Kidney capillary endothelial cell (primary cell): ENCODE measurements at regions not wholly inside any gene's neighbourhood (a gene's known extent, or its start where the extent isn't known, plus 50 kb on each side); places are given as distances from the start of the nearest gene placed in this dataset.

Experiments
- DNase-seq: peaks from one replicate; pipeline ENCODE4 v3.0.0-alpha.2; 2018; ENCODE audit warnings: low spot score

GRCh38 chr15:95448531-95449229 lies 881.8 kb upstream of the NR2F2 start:
- DNase-seq = peak; percentile 19

GRCh38 chr15:95449230-95449628 lies 881.3 kb upstream of the NR2F2 start:
- no peak for DNase-seq

- no peak for DNase-seq
Measured at GRCh38 chr15:95450413-95450812, 880.1 kb upstream of the NR2F2 start.

GRCh38 chr15:95451938-95452337 lies 878.6 kb upstream of the NR2F2 start:
- DNase-seq = no peak

- no peak for DNase-seq
Measured at GRCh38 chr15:95454403-95455262, 875.9 kb upstream of the NR2F2 start.

- no peak for DNase-seq
Measured at GRCh38 chr15:95457520-95457919, 873.0 kb upstream of the NR2F2 start.

- DNase-seq = peak; percentile 16
Measured at GRCh38 chr15:95458721-95459120, 871.8 kb upstream of the NR2F2 start.

GRCh38 chr15:95459273-95459672 lies 871.2 kb upstream of the NR2F2 start:
- DNase-seq = peak; percentile 94

GRCh38 chr15:95464509-95464908 lies 866.0 kb upstream of the NR2F2 start:
- no peak for DNase-seq

- no peak for DNase-seq
Measured at GRCh38 chr15:95468820-95469219, 861.7 kb upstream of the NR2F2 start.

- no peak for DNase-seq
Measured at GRCh38 chr15:95469496-95470000, 861.0 kb upstream of the NR2F2 start.

- DNase-seq = no peak
Measured at GRCh38 chr15:95470529-95470928, 860.0 kb upstream of the NR2F2 start.

- DNase-seq = no peak
Measured at GRCh38 chr15:95470997-95471689, 859.4 kb upstream of the NR2F2 start.

- no peak for DNase-seq
Measured at GRCh38 chr15:95471690-95472086, 858.8 kb upstream of the NR2F2 start.

- DNase-seq = no peak
Measured at GRCh38 chr15:95475067-95475466, 855.4 kb upstream of the NR2F2 start.

GRCh38 chr15:95479308-95479707 lies 851.2 kb upstream of the NR2F2 start:
- no peak for DNase-seq

GRCh38 chr15:95485367-95485766 lies 845.1 kb upstream of the NR2F2 start:
- DNase-seq = no peak

- no peak for DNase-seq
Measured at GRCh38 chr15:95486224-95486623, 844.3 kb upstream of the NR2F2 start.

- no peak for DNase-seq
Measured at GRCh38 chr15:95489103-95489502, 841.4 kb upstream of the NR2F2 start.

- no peak for DNase-seq
Measured at GRCh38 chr15:95492388-95493070, 838.0 kb upstream of the NR2F2 start.

GRCh38 chr15:95494971-95495541 lies 835.4 kb upstream of the NR2F2 start:
- DNase-seq = no peak

- no peak for DNase-seq
Measured at GRCh38 chr15:95497634-95498033, 832.9 kb upstream of the NR2F2 start.
